ENCODE measurements at regions not wholly inside any gene's neighbourhood (a gene's known extent, or its start where the extent isn't known, plus 50 kb on each side); places are given as distances from the start of the nearest gene placed in this dataset.
"Not testable (repeated sequence)": the region's sequence is repeated elsewhere in the genome, so short reads cannot be mapped to it uniquely, and the experiment has no call there.

GRCh38 chr16:22675745-22676540 lies 138.0 kb upstream of the HS3ST2 start:
- DNase-seq (ENCODE audit: low spot score), result peak; percentile 35
- no peak for ATAC-seq

- DNase-seq (ENCODE audit: low spot score), result no peak
- no peak for ATAC-seq
Measured at GRCh38 chr16:22677024-22677830, 136.7 kb upstream of the HS3ST2 start.

- DNase-seq (ENCODE audit: low spot score) (no peak), ATAC-seq (no peak)
Measured at GRCh38 chr16:22678311-22678710, 135.7 kb upstream of the HS3ST2 start.

GRCh38 chr16:22681554-22682291 lies 132.2 kb upstream of the HS3ST2 start:
- ATAC-seq (no peak), DNase-seq (ENCODE audit: low spot score) (no peak)

GRCh38 chr16:22683258-22683657 lies 130.7 kb upstream of the HS3ST2 start:
- DNase-seq (ENCODE audit: low spot score) (no peak), ATAC-seq (no peak)

- ATAC-seq (no peak), DNase-seq (ENCODE audit: low spot score) (no peak)
Measured at GRCh38 chr16:22683730-22684573, 130.0 kb upstream of the HS3ST2 start.

GRCh38 chr16:22684574-22685458 lies 129.1 kb upstream of the HS3ST2 start:
- ATAC-seq (peak; percentile 35), DNase-seq (ENCODE audit: low spot score) (no peak)

GRCh38 chr16:22685459-22685830 lies 128.5 kb upstream of the HS3ST2 start:
- peak; percentile 62 for DNase-seq (ENCODE audit: low spot score)
- peak; percentile 62 for ATAC-seq

GRCh38 chr16:22687031-22687530 lies 126.9 kb upstream of the HS3ST2 start:
- DNase-seq (ENCODE audit: low spot score) (no peak), ATAC-seq (no peak)

- DNase-seq (ENCODE audit: low spot score) (no peak), ATAC-seq (no peak)
Measured at GRCh38 chr16:22688463-22688862, 125.5 kb upstream of the HS3ST2 start.

GRCh38 chr16:22688930-22689329 lies 125.0 kb upstream of the HS3ST2 start:
- ATAC-seq, result no peak

GRCh38 chr16:22691335-22691734 lies 122.6 kb upstream of the HS3ST2 start:
- ATAC-seq (no peak), DNase-seq (ENCODE audit: low spot score) (no peak)

More at GRCh38 chr16:22688930-22689329, 125.0 kb upstream of the HS3ST2 start:
- no peak for DNase-seq (ENCODE audit: low spot score)

- DNase-seq (ENCODE audit: low spot score) (no peak), ATAC-seq (no peak)
Measured at GRCh38 chr16:22692034-22692433, 121.9 kb upstream of the HS3ST2 start.

GRCh38 chr16:22692916-22693637 lies 120.9 kb upstream of the HS3ST2 start:
- DNase-seq (ENCODE audit: low spot score), result no peak
- no peak for ATAC-seq

GRCh38 chr16:22693638-22694340 lies 120.2 kb upstream of the HS3ST2 start:
- ATAC-seq (no peak), DNase-seq (ENCODE audit: low spot score) (no peak)

GRCh38 chr16:22694887-22695382 lies 119.0 kb upstream of the HS3ST2 start:
- DNase-seq (ENCODE audit: low spot score) (no peak), ATAC-seq (peak; percentile 37)

- not testable (repeated sequence) for ATAC-seq; DNase-seq (ENCODE audit: low spot score)
Measured at GRCh38 chr16:22695773-22696172, 118.2 kb upstream of the HS3ST2 start.

GRCh38 chr16:22699356-22699755 lies 114.6 kb upstream of the HS3ST2 start:
- no peak for DNase-seq (ENCODE audit: low spot score)

More at GRCh38 chr16:22699356-22699755, 114.6 kb upstream of the HS3ST2 start:
- ATAC-seq, result no peak

All from left lobe of liver (tissue), 2 donors.